Testis (tissue), 2 donors: ENCODE measurements at regions not wholly inside any gene's neighbourhood (a gene's known extent, or its start where the extent isn't known, plus 50 kb on each side); places are given as distances from the start of the nearest gene placed in this dataset.

ENCODE experiments used
- DNase-seq: peaks from one replicate; pipeline ENCODE4 v3.0.0-alpha.2; 2019
- H3K27ac ChIP-seq, 2 donors: fragments of 200-600 bp; sonication (generic); one replicate each; pipeline ENCODE4 v1.5.1; 2019
- H3K27me3 ChIP-seq: fragments of 200-600 bp; sonication (generic); one replicate; pipeline ENCODE4 v1.5.1; 2019
- H3K36me3 ChIP-seq: fragments of 200-600 bp; sonication (generic); one replicate; pipeline ENCODE4 v1.5.1; 2017; ENCODE audit warnings: low read depth; ENCODE audit errors: missing control alignments
- H3K4me1 ChIP-seq: fragments of 200-600 bp; sonication (generic); one replicate; pipeline ENCODE4 v1.5.1; 2019
- H3K4me3 ChIP-seq, 2 donors: fragments of 200-600 bp; sonication (generic); one replicate each; pipeline ENCODE4 v1.5.1; 2017 to 2019
- H3K9me3 ChIP-seq: fragments of 200-600 bp; sonication (generic); one replicate; pipeline ENCODE4 v1.5.1; 2017
- CTCF ChIP-seq, 3 experiments: fragments of 450-650 bp in 2 of 3; fragments of 200-600 bp in 1 of 3; sonication (generic) in 1 of 3; IDR thresholded peaks; one replicate each; pipeline ENCODE4 v1.5.1; 2016 to 2019; ENCODE audit warnings: antibody characterized with exemption in 3 of 3, mild to moderate bottlenecking in 2 of 3, moderate library complexity in 1 of 3
- POLR2A ChIP-seq: fragments of 450-650 bp; IDR thresholded peaks from one replicate; pipeline ENCODE4 v1.6.1; 2017; ENCODE audit warnings: antibody characterized with exemption, mild to moderate bottlenecking, moderate library complexity
- WGBS, 2 donors: methylation state at CpG; one replicate each; pipeline ENCODE4 v1.1.5; 2018; 5-methylcytosine and 5-hydroxymethylcytosine counted together
- intact Hi-C: fragments of 100-400 bp; cut with DNase I; formaldehyde crosslinking; loops from one replicate; pipeline ENCODE4 v1.15.1; 2023; ENCODE audit warnings: low total_unique reads

GRCh38 chr19:30252214-30252613 lies 120.0 kb upstream of the ZNF536 start:
- H3K27ac ChIP-seq = no peak overlapping the region
- no peaks in the 10 kb centered on the region for H3K36me3 ChIP-seq
- no peak for DNase-seq
- no peak for TF ChIP-seq CTCF (IDR thresholded peaks at IDR 0.05)
- TF ChIP-seq POLR2A = no peak
- WGBS, 2 donors = 73 to 88% methylated on average over 3 to 5 of the region's 5 CpGs
- H3K4me1 ChIP-seq = peaks cover 7% of the 10 kb centered on the region
- no peaks in the 10 kb centered on the region for H3K27me3 ChIP-seq
- no peak overlapping the region for H3K4me3 ChIP-seq
- intact Hi-C loops = no loop called here
- H3K9me3 ChIP-seq = no peaks in the 10 kb centered on the region

GRCh38 chr19:30253581-30253996 lies 118.6 kb upstream of the ZNF536 start:
- Histone ChIP-seq H3K27ac (no peak overlapping the region), H3K4me1 (peaks cover 7% of the 10 kb centered on the region), H3K4me3 (no peak overlapping the region), H3K27me3 (no peaks in the 10 kb centered on the region), H3K36me3 (no peaks in the 10 kb centered on the region), H3K9me3 (no peaks in the 10 kb centered on the region)
- intact Hi-C loops = no loop called here
- no peak for TF ChIP-seq CTCF (IDR thresholded peaks at IDR 0.05)
- TF ChIP-seq POLR2A = no peak
- peak; percentile 23 for DNase-seq
- WGBS, 2 donors = 42 to 59% methylated on average over 15 of the region's 15 CpGs

GRCh38 chr19:30254158-30254557 lies 118.0 kb upstream of the ZNF536 start:
- TF ChIP-seq CTCF (IDR thresholded peaks at IDR 0.05) = no peak
- no peak for TF ChIP-seq POLR2A
- intact Hi-C loops = no loop called here
- WGBS, 2 donors = 54 to 59% methylated on average over 5 of the region's 5 CpGs
- H3K36me3 ChIP-seq = no peaks in the 10 kb centered on the region
- no peak overlapping the region for H3K4me3 ChIP-seq
- peaks cover 7% of the 10 kb centered on the region for H3K4me1 ChIP-seq
- H3K9me3 ChIP-seq = no peaks in the 10 kb centered on the region
- DNase-seq = no peak
- H3K27ac ChIP-seq = no peak overlapping the region
- H3K27me3 ChIP-seq = no peaks in the 10 kb centered on the region

- Histone ChIP-seq H3K27me3 (no peaks in the 10 kb centered on the region), H3K27ac (no peak overlapping the region), H3K4me1 (peaks cover 7% of the 10 kb centered on the region), H3K9me3 (no peaks in the 10 kb centered on the region), H3K36me3 (no peaks in the 10 kb centered on the region), H3K4me3 (no peak overlapping the region)
- WGBS, 2 donors = 76 to 84% methylated on average over 5 of the region's 5 CpGs
- no peak for DNase-seq
- intact Hi-C loops = no loop called here
- TF ChIP-seq CTCF (IDR thresholded peaks at IDR 0.05) (no peak), POLR2A (no peak)
Measured at GRCh38 chr19:30254789-30255188, 117.4 kb upstream of the ZNF536 start.

GRCh38 chr19:30255791-30256495 lies 116.2 kb upstream of the ZNF536 start:
- Histone ChIP-seq H3K36me3 (no peaks in the 10 kb centered on the region), H3K27me3 (no peaks in the 10 kb centered on the region), H3K27ac (no peak overlapping the region), H3K4me3 (no peak overlapping the region), H3K4me1 (peaks cover 7% of the 10 kb centered on the region), H3K9me3 (no peaks in the 10 kb centered on the region)
- WGBS, 2 donors = 61 to 70% methylated on average over 15 of the region's 15 CpGs
- intact Hi-C loops = no loop called here
- TF ChIP-seq CTCF (IDR thresholded peaks at IDR 0.05) (no peak), POLR2A (no peak)
- DNase-seq = no peak
